HepG2 (cell line): ENCODE measurements at regions not wholly inside any gene's neighbourhood (a gene's known extent, or its start where the extent isn't known, plus 50 kb on each side); places are given as distances from the start of the nearest gene placed in this dataset.

Source experiments
- AHR ChIP-seq: IDR thresholded peaks from 2 replicates; pipeline ENCODE4 v1.6.1; 2018; ENCODE audit warnings: missing genetic modification reagents, missing compliant biosample characterization
- AKAP8 ChIP-seq: sonication (generic); formaldehyde crosslinking; IDR thresholded peaks from 2 replicates; pipeline ENCODE4 v1.5.1; 2020; ENCODE audit warnings: mild to moderate bottlenecking, missing genetic modification reagents
- CEBPB ChIP-seq: IDR thresholded peaks from 2 replicates; pipeline ENCODE4 v1.6.1; 2011; ENCODE audit warnings: low read depth, low read length, improper control_type of control experiment, borderline replicate concordance
- E2F1 ChIP-seq: sonication (generic); formaldehyde crosslinking; IDR thresholded peaks from 2 replicates; pipeline ENCODE4 v1.5.0; 2020; ENCODE audit warnings: missing genetic modification reagents
- FOXA3 ChIP-seq: IDR thresholded peaks from 2 replicates; pipeline ENCODE4 v1.6.1; 2016; ENCODE audit warnings: missing genetic modification reagents, missing compliant biosample characterization
- KDM6A ChIP-seq: IDR thresholded peaks from 2 replicates; pipeline ENCODE4 v1.6.1; 2016; ENCODE audit warnings: low read depth
- MEIS2 ChIP-seq: sonication (generic); formaldehyde crosslinking; IDR thresholded peaks from 2 replicates; pipeline ENCODE4 v1.9.0; 2021; ENCODE audit warnings: mild to moderate bottlenecking, missing genetic modification reagents
- POLR2AphosphoS2 ChIP-seq: IDR thresholded peaks from 2 replicates; pipeline ENCODE4 v1.6.1; 2011; ENCODE audit warnings: low read depth, low read length, improper control_type of control experiment
- RARG ChIP-seq: sonication (generic); formaldehyde crosslinking; IDR thresholded peaks from 2 replicates; pipeline ENCODE4 v1.4.0; 2020; ENCODE audit warnings: low read depth, mild to moderate bottlenecking, missing genetic modification reagents
- STAT6 ChIP-seq: sonication (generic); formaldehyde crosslinking; IDR thresholded peaks from 2 replicates; pipeline ENCODE4 v1.4.0; 2020; ENCODE audit warnings: missing genetic modification reagents, mild to moderate bottlenecking, borderline replicate concordance
- ZNF234 ChIP-seq: sonication (generic); formaldehyde crosslinking; conservative IDR thresholded peaks from 2 replicates; pipeline ENCODE4 v1.5.1; 2020; ENCODE audit warnings: mild to moderate bottlenecking, missing genetic modification reagents
- ZNF251 ChIP-seq: sonication (generic); formaldehyde crosslinking; IDR thresholded peaks from 2 replicates; pipeline ENCODE4 v1.9.0; 2021; ENCODE audit warnings: mild to moderate bottlenecking, missing genetic modification reagents
- ZNF33A ChIP-seq: sonication (generic); formaldehyde crosslinking; IDR thresholded peaks from 2 replicates; pipeline ENCODE4 v1.5.1; 2020; ENCODE audit warnings: missing genetic modification reagents, mild to moderate bottlenecking, moderate library complexity, borderline replicate concordance
- ZNF547 ChIP-seq: sonication (generic); formaldehyde crosslinking; IDR thresholded peaks from 2 replicates; pipeline ENCODE4 v1.5.1; 2020; ENCODE audit warnings: mild to moderate bottlenecking, missing genetic modification reagents
- ZSCAN31 ChIP-seq: sonication (generic); formaldehyde crosslinking; IDR thresholded peaks from 2 replicates; pipeline ENCODE4 v1.5.0; 2020; ENCODE audit warnings: low read depth, mild to moderate bottlenecking, missing genetic modification reagents
- TF ChIP-seq, protein P1 (sequence below): sonication (generic); formaldehyde crosslinking; IDR thresholded peaks from 2 replicates; pipeline ENCODE4 v1.9.0; 2021; ENCODE audit warnings: mild to moderate bottlenecking, missing genetic modification reagents
- TF ChIP-seq, protein P2 (sequence below): sonication (generic); formaldehyde crosslinking; IDR thresholded peaks from 2 replicates; pipeline ENCODE4 v1.9.0; 2021; ENCODE audit warnings: missing genetic modification reagents, mild to moderate bottlenecking, borderline replicate concordance

DNA sequence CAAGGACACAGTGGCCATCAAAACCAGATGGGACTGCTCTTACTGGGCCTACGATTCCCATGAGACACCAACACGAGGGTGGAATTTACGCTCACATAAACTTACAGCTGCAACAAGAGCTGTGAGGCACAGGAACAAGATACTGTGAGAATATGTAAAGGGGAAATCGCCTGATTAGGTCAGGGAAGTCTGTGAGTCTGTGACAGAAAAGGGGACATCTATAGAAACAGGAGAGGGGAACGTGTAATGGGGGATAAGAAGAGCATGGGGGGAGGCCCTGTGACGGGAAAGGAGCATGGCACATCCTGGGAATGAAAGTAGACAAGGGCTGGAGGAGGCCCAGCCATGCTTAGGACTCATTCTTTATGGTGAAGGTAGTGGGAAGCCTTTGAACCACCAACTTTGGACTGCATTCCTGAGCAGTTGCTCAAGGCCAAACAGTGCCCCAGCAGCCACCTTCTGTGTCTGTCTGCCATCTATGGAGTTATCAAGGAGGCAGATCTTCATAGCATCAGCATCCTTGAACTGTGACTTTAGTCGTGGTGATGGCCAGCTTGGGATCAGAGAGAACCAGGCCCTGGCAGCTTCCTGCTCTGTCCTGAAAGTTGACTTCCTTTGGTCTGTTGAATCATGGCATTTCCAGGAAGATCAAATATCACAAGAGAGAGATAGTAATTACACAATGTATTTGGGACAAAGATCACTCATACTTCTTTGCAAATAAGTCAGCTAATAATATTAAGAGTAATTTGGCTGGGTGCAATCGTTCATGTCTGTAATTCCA is 87.9 kb upstream of the FAM169A start (continued):
- TF ChIP-seq, protein P1, sequence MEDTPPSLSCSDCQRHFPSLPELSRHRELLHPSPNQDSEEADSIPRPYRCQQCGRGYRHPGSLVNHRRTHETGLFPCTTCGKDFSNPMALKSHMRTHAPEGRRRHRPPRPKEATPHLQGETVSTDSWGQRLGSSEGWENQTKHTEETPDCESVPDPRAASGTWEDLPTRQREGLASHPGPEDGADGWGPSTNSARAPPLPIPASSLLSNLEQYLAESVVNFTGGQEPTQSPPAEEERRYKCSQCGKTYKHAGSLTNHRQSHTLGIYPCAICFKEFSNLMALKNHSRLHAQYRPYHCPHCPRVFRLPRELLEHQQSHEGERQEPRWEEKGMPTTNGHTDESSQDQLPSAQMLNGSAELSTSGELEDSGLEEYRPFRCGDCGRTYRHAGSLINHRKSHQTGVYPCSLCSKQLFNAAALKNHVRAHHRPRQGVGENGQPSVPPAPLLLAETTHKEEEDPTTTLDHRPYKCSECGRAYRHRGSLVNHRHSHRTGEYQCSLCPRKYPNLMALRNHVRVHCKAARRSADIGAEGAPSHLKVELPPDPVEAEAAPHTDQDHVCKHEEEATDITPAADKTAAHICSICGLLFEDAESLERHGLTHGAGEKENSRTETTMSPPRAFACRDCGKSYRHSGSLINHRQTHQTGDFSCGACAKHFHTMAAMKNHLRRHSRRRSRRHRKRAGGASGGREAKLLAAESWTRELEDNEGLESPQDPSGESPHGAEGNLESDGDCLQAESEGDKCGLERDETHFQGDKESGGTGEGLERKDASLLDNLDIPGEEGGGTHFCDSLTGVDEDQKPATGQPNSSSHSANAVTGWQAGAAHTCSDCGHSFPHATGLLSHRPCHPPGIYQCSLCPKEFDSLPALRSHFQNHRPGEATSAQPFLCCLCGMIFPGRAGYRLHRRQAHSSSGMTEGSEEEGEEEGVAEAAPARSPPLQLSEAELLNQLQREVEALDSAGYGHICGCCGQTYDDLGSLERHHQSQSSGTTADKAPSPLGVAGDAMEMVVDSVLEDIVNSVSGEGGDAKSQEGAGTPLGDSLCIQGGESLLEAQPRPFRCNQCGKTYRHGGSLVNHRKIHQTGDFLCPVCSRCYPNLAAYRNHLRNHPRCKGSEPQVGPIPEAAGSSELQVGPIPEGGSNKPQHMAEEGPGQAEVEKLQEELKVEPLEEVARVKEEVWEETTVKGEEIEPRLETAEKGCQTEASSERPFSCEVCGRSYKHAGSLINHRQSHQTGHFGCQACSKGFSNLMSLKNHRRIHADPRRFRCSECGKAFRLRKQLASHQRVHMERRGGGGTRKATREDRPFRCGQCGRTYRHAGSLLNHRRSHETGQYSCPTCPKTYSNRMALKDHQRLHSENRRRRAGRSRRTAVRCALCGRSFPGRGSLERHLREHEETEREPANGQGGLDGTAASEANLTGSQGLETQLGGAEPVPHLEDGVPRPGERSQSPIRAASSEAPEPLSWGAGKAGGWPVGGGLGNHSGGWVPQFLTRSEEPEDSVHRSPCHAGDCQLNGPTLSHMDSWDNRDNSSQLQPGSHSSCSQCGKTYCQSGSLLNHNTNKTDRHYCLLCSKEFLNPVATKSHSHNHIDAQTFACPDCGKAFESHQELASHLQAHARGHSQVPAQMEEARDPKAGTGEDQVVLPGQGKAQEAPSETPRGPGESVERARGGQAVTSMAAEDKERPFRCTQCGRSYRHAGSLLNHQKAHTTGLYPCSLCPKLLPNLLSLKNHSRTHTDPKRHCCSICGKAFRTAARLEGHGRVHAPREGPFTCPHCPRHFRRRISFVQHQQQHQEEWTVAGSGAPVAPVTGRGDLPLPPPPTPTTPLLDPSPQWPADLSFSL (CRISPR knock-in tag) = no peak
- peak; percentile 45; the same call in 1 of the 2 replicates for TF ChIP-seq ZSCAN31 (CRISPR knock-in tag)
- TF ChIP-seq STAT6 (CRISPR knock-in tag) = peak; percentile 70; the same call in 1 of the 2 replicates
- no peak for TF ChIP-seq AHR (CRISPR knock-in tag)
- no peak for TF ChIP-seq ZNF33A (CRISPR knock-in tag)
- peak; percentile 51; the same call in 1 of the 2 replicates for TF ChIP-seq AKAP8 (CRISPR knock-in tag)
- TF ChIP-seq FOXA3 = peak; percentile 93
- TF ChIP-seq ZNF251 (CRISPR knock-in tag) = no peak
- TF ChIP-seq ZNF547 (CRISPR knock-in tag) = no peak
- peak; percentile 88 for TF ChIP-seq CEBPB
- peak; percentile 90 for TF ChIP-seq MEIS2 (CRISPR knock-in tag)
- TF ChIP-seq KDM6A (CRISPR knock-in tag) = peak; percentile 66; the same call in 1 of the 2 replicates
- no peak for TF ChIP-seq POLR2AphosphoS2
- TF ChIP-seq, protein P2, sequence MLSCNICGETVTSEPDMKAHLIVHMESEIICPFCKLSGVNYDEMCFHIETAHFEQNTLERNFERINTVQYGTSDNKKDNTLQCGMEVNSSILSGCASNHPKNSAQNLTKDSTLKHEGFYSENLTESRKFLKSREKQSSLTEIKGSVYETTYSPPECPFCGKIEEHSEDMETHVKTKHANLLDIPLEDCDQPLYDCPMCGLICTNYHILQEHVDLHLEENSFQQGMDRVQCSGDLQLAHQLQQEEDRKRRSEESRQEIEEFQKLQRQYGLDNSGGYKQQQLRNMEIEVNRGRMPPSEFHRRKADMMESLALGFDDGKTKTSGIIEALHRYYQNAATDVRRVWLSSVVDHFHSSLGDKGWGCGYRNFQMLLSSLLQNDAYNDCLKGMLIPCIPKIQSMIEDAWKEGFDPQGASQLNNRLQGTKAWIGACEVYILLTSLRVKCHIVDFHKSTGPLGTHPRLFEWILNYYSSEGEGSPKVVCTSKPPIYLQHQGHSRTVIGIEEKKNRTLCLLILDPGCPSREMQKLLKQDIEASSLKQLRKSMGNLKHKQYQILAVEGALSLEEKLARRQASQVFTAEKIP (CRISPR knock-in tag) = no peak
- TF ChIP-seq RARG (CRISPR knock-in tag) = 0 out of 2 replicates have a peak, but pooled peaks have one; percentile 44
- TF ChIP-seq E2F1 (CRISPR knock-in tag) = no peak
- TF ChIP-seq ZNF234 (CRISPR knock-in tag) = no peak
